Esophagus muscularis mucosa (tissue), 2 donors: ENCODE measurements at regions not wholly inside any gene's neighbourhood (a gene's known extent, or its start where the extent isn't known, plus 50 kb on each side); places are given as distances from the start of the nearest gene placed in this dataset.

Source experiments
- POLR2A ChIP-seq: fragments of 450-650 bp; IDR thresholded peaks from one replicate; pipeline ENCODE4 v1.6.1; 2017; ENCODE audit warnings: antibody characterized with exemption, moderate library complexity, mild to moderate bottlenecking, low read depth
- POLR2AphosphoS5 ChIP-seq, 2 donors: sonication (generic); formaldehyde crosslinking; IDR thresholded peaks; one replicate each; pipeline ENCODE4 v1.6.1; 2017; ENCODE audit warnings: antibody characterized with exemption in 2 of 2

DNA sequence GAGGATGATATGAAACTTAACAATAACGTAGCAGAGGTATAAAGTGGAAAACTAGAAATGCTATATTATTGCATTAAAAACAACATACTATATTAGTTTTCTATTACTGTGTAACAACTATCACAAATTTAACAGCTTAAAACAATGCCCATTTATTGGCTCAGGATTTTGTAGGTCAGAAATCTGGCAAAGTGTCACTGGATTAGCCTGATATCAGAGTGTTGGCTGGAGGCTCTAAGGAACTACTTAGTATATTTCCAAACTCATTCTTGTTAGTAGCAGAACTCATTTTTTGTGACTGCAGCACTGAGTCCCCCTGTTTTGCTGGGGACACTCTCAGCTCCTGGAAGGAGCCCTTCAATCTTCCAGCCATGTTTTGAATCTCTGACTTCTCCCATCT, 306.8 kb downstream of the ETV1 start:
- TF ChIP-seq POLR2A (no peak), POLR2AphosphoS5 (IDR thresholded peaks at IDR 0.05) (no peak)
